GM12892 (cell line): ENCODE measurements at regions not wholly inside any gene's neighbourhood (a gene's known extent, or its start where the extent isn't known, plus 50 kb on each side); places are given as distances from the start of the nearest gene placed in this dataset.

ENCODE experiments used
- DNase-seq: peaks from one replicate; pipeline ENCODE4 v3.0.0; 2011; ENCODE audit not compliant: insufficient read length
- FAIRE-seq: peaks from 2 replicates; lab custom pipeline; 2011; peaks lifted over from hg19 to GRCh38; lab: Jason Lieb, UNC
- POLR2A ChIP-seq: IDR thresholded peaks from 2 replicates; pipeline ENCODE4 v1.6.1; 2011; ENCODE audit warnings: low read depth, low read length, control low read depth
- POLR2AphosphoS5 ChIP-seq: IDR thresholded peaks from 2 replicates; pipeline ENCODE4 v1.6.1; 2011; ENCODE audit warnings: low read depth, low read length, control low read depth
- TAF1 ChIP-seq: IDR thresholded peaks from 2 replicates; pipeline ENCODE4 v1.6.1; 2011; ENCODE audit warnings: low read depth, mild to moderate bottlenecking, control low read depth, low read length, borderline replicate concordance

GRCh38 chr20:6577451-6577850, 190.0 kb upstream of the BMP2 start:
- TF ChIP-seq TAF1 (no peak), POLR2AphosphoS5 (no peak), POLR2A (no peak)
- FAIRE-seq = no peak
- DNase-seq = no peak

DNA sequence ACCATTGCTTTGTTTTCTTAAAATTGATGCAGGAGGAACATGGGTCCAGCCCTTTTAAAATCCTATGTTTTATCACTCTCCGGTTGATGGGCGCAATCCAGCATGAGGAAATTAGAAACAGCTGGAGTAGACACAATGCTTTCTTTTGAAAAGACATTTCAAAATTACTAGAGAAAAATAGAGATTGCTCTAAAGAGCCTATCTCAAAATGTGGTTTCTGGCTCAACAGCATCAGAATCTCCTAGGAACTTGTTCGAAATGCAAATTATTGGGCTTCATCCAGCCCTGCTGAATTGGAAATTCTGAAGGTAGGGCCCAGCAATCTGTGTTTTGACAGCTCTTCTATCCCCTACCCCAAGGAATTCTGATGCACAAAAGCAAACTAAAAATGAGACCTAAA, 190.8 kb upstream of the BMP2 start:
- FAIRE-seq = no peak
- no peak for DNase-seq
- TF ChIP-seq TAF1 (no peak), POLR2A (no peak), POLR2AphosphoS5 (no peak)

DNA sequence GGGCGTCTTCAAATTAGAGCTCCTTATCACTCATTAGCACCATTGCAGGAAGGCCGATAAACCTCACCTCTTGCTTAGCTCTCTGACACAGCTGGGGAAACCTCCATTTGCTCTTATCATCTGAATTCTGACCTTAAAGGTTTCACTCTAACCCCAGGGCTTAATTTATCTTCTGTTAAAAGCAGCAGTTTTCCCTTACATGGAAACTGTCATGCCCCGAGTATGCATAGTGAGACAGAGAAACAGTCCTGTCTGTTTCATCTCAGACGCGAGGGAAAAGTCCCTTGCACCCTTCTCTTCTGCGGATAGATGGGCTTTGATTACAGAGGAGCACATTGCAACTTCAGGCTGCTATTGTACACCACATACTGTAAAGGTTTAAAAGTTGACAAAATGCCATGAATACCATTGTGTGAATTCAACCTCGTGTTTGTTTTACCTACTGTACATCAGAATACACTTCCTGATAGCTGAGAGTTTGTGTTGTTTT, 191.5 kb upstream of the BMP2 start:
- DNase-seq (no peak), FAIRE-seq (no peak)
- no peak for TF ChIP-seq POLR2A
- TF ChIP-seq POLR2AphosphoS5 = no peak
- TF ChIP-seq TAF1 = no peak

DNA sequence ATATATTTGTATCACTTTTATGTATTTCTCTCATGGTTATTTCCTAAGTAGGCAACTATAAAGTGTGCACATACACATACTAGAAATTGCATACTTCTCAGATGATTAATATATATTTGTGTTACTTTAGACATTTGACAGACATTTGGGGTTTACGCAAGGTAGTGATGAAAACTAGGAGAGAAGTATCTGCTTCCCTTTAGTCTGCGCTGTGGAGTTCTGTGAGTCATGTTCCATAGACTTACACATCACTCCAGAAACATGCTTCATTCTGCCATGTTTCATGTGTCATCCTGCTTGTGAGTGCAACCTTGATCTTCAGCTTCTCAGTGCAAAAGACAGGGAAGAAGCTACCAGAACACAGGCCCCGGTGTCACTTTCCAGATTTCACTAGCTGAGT, 200.7 kb upstream of the BMP2 start:
- TF ChIP-seq POLR2A = no peak
- TF ChIP-seq POLR2AphosphoS5 = no peak
- no peak for TF ChIP-seq TAF1
- no peak for FAIRE-seq
- DNase-seq = no peak

- TF ChIP-seq TAF1 (no peak), POLR2A (no peak), POLR2AphosphoS5 (no peak)
- FAIRE-seq (no peak), DNase-seq (no peak)
Measured at GRCh38 chr20:6562111-6562510, 205.4 kb upstream of the BMP2 start.

- TF ChIP-seq POLR2AphosphoS5 (no peak), TAF1 (no peak), POLR2A (no peak)
- no peak for FAIRE-seq
Measured at GRCh38 chr20:6560978-6561377, 206.5 kb upstream of the BMP2 start.

GRCh38 chr20:6559791-6560190, 207.7 kb upstream of the BMP2 start:
- TF ChIP-seq POLR2A (no peak), POLR2AphosphoS5 (no peak), TAF1 (no peak)
- FAIRE-seq (no peak), DNase-seq (no peak)

More at GRCh38 chr20:6560978-6561377, 206.5 kb upstream of the BMP2 start:
- no peak for DNase-seq

GRCh38 chr20:6558341-6558740, 209.1 kb upstream of the BMP2 start:
- no peak for DNase-seq
- TF ChIP-seq TAF1 (no peak), POLR2A (no peak), POLR2AphosphoS5 (no peak)
- FAIRE-seq = no peak

GRCh38 chr20:6533761-6534479, 233.6 kb upstream of the BMP2 start:
- TF ChIP-seq TAF1 = no peak
- TF ChIP-seq POLR2AphosphoS5 = no peak
- no peak for TF ChIP-seq POLR2A
- FAIRE-seq (no peak), DNase-seq (no peak)

DNA sequence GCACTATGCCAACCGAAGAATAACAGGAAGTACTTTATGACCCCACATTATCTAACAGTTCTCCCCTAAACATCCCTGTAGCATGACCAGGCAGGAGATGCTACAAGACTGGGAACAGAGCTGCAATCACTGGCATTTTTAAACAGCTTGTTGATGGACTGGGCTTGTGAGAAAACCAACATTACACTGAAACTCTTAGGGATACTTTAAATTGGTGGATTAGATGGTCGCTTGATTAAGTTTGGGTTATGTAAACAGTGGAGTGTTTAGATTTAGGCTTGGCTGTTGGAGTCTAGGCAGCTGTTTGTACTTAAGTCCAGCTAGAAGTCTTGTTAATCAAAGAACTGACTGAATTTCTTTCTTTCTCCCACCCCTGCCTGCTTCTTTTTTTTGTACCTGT, 234.1 kb upstream of the BMP2 start:
- DNase-seq (no peak), FAIRE-seq (no peak)
- TF ChIP-seq TAF1 (no peak), POLR2A (no peak), POLR2AphosphoS5 (no peak)

GRCh38 chr20:6530779-6531315, 236.6 kb upstream of the BMP2 start:
- TF ChIP-seq POLR2AphosphoS5 (no peak), POLR2A (no peak), TAF1 (no peak)
- FAIRE-seq = no peak
- no peak for DNase-seq

DNA sequence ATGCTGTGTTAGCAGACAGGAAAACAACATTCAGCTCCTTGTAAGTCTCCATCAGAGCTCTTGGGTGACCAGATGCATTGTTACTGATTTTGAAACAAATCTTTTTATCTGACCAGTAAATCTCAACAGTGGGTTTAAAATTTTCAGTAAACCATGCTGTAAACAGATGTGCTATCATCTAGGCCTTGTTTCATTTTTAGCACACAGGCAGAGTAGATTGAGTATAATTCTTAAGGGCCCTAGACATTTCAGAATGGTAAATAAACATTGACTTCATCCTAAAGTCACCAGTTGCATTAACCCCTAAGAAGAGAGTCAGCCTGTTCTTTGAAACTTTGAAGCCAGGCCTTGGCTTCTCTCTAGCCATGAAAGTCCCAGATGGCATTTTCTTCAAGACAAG, 237.2 kb upstream of the BMP2 start:
- FAIRE-seq (no peak), DNase-seq (no peak)
- TF ChIP-seq POLR2A = no peak
- no peak for TF ChIP-seq TAF1
